ENCODE measurements at regions not wholly inside any gene's neighbourhood (a gene's known extent, or its start where the extent isn't known, plus 50 kb on each side); places are given as distances from the start of the nearest gene placed in this dataset.

- no peak for DNase-seq (ENCODE audit: low read depth, low spot score)
- Histone ChIP-seq H3K4me1 (ENCODE audit: insufficient read depth, insufficient read length) (peaks cover 3% of the 10 kb centered on the region), H3K27me3 (ENCODE audit: insufficient read depth, insufficient read length) (no peaks in the 10 kb centered on the region), H3K36me3 (ENCODE audit: insufficient read depth, insufficient read length, low read length) (no peaks in the 10 kb centered on the region), H3K9me3 (ENCODE audit: insufficient read depth, low read length) (no peaks in the 10 kb centered on the region), H3K4me3 (ENCODE audit: insufficient read length, low read depth) (no peak overlapping the region), H3K9ac (ENCODE audit: insufficient read length, low read depth) (no peak overlapping the region)
- TF ChIP-seq SUZ12 (IDR thresholded peaks at IDR 0.05; ENCODE audit: extremely low read depth, insufficient read depth, insufficient read length) (no peak), ZNF274 (IDR thresholded peaks at IDR 0.05; ENCODE audit: low read depth, low read length) (no peak), YY1 (IDR thresholded peaks at IDR 0.05; ENCODE audit: insufficient read depth, insufficient read length) (no peak)
These were observed 82.3 kb downstream of the MYCN start for GRCh38 chr2:16022548-16023240.

- Histone ChIP-seq H3K9ac (ENCODE audit: insufficient read length, low read depth) (no peak overlapping the region), H3K36me3 (ENCODE audit: insufficient read depth, insufficient read length, low read length) (no peaks in the 10 kb centered on the region), H3K27me3 (ENCODE audit: insufficient read depth, insufficient read length) (no peaks in the 10 kb centered on the region), H3K4me3 (ENCODE audit: insufficient read length, low read depth) (no peak overlapping the region), H3K4me1 (ENCODE audit: insufficient read depth, insufficient read length) (peaks cover 3% of the 10 kb centered on the region), H3K9me3 (ENCODE audit: insufficient read depth, low read length) (no peaks in the 10 kb centered on the region)
- no peak for DNase-seq (ENCODE audit: low read depth, low spot score)
- TF ChIP-seq ZNF274 (IDR thresholded peaks at IDR 0.05; ENCODE audit: low read depth, low read length) (no peak), SUZ12 (IDR thresholded peaks at IDR 0.05; ENCODE audit: extremely low read depth, insufficient read depth, insufficient read length) (no peak), YY1 (IDR thresholded peaks at IDR 0.05; ENCODE audit: insufficient read depth, insufficient read length) (no peak)
These were observed 81.4 kb downstream of the MYCN start for GRCh38 chr2:16021611-16022363.

GRCh38 chr2:16020389-16021008 is 80.1 kb downstream of the MYCN start:
- DNase-seq (ENCODE audit: low read depth, low spot score): no peak
- H3K4me1 ChIP-seq (ENCODE audit: insufficient read depth, insufficient read length): peaks cover 3% of the 10 kb centered on the region
- TF ChIP-seq SUZ12 (IDR thresholded peaks at IDR 0.05; ENCODE audit: extremely low read depth, insufficient read depth, insufficient read length) (no peak), YY1 (IDR thresholded peaks at IDR 0.05; ENCODE audit: insufficient read depth, insufficient read length) (no peak), ZNF274 (IDR thresholded peaks at IDR 0.05; ENCODE audit: low read depth, low read length) (no peak)
- no peaks in the 10 kb centered on the region for H3K27me3 ChIP-seq (ENCODE audit: insufficient read depth, insufficient read length)
- H3K4me3 ChIP-seq (ENCODE audit: insufficient read length, low read depth): no peak overlapping the region
- no peaks in the 10 kb centered on the region for H3K9me3 ChIP-seq (ENCODE audit: insufficient read depth, low read length)
- no peaks in the 10 kb centered on the region for H3K36me3 ChIP-seq (ENCODE audit: insufficient read depth, insufficient read length, low read length)
- H3K9ac ChIP-seq (ENCODE audit: insufficient read length, low read depth): no peak overlapping the region

GRCh38 chr2:16019617-16020351 is 79.4 kb downstream of the MYCN start:
- no peaks in the 10 kb centered on the region for H3K9me3 ChIP-seq (ENCODE audit: insufficient read depth, low read length)
- no peak overlapping the region for H3K4me3 ChIP-seq (ENCODE audit: insufficient read length, low read depth)
- no peaks in the 10 kb centered on the region for H3K27me3 ChIP-seq (ENCODE audit: insufficient read depth, insufficient read length)
- H3K9ac ChIP-seq (ENCODE audit: insufficient read length, low read depth): no peak overlapping the region
- no peak for TF ChIP-seq ZNF274 (IDR thresholded peaks at IDR 0.05; ENCODE audit: low read depth, low read length)
- no peak for TF ChIP-seq YY1 (IDR thresholded peaks at IDR 0.05; ENCODE audit: insufficient read depth, insufficient read length)
- no peak for TF ChIP-seq SUZ12 (IDR thresholded peaks at IDR 0.05; ENCODE audit: extremely low read depth, insufficient read depth, insufficient read length)
- peaks cover 3% of the 10 kb centered on the region for H3K4me1 ChIP-seq (ENCODE audit: insufficient read depth, insufficient read length)
- no peaks in the 10 kb centered on the region for H3K36me3 ChIP-seq (ENCODE audit: insufficient read depth, insufficient read length, low read length)
- DNase-seq (ENCODE audit: low read depth, low spot score): no peak

GRCh38 chr2:16019060-16019480 is 78.7 kb downstream of the MYCN start:
- TF ChIP-seq YY1 (IDR thresholded peaks at IDR 0.05; ENCODE audit: insufficient read depth, insufficient read length) (no peak), ZNF274 (IDR thresholded peaks at IDR 0.05; ENCODE audit: low read depth, low read length) (no peak), SUZ12 (IDR thresholded peaks at IDR 0.05; ENCODE audit: extremely low read depth, insufficient read depth, insufficient read length) (no peak)
- H3K4me3 ChIP-seq (ENCODE audit: insufficient read length, low read depth): no peak overlapping the region
- no peaks in the 10 kb centered on the region for H3K27me3 ChIP-seq (ENCODE audit: insufficient read depth, insufficient read length)
- H3K9ac ChIP-seq (ENCODE audit: insufficient read length, low read depth): no peak overlapping the region
- no peaks in the 10 kb centered on the region for H3K9me3 ChIP-seq (ENCODE audit: insufficient read depth, low read length)
- peaks cover 3% of the 10 kb centered on the region for H3K4me1 ChIP-seq (ENCODE audit: insufficient read depth, insufficient read length)
- no peaks in the 10 kb centered on the region for H3K36me3 ChIP-seq (ENCODE audit: insufficient read depth, insufficient read length, low read length)
- DNase-seq (ENCODE audit: low read depth, low spot score): no peak

GRCh38 chr2:16018277-16019059 is 78.1 kb downstream of the MYCN start:
- TF ChIP-seq ZNF274 (IDR thresholded peaks at IDR 0.05; ENCODE audit: low read depth, low read length): no peak
- TF ChIP-seq YY1 (IDR thresholded peaks at IDR 0.05; ENCODE audit: insufficient read depth, insufficient read length): no peak
- no peak for TF ChIP-seq SUZ12 (IDR thresholded peaks at IDR 0.05; ENCODE audit: extremely low read depth, insufficient read depth, insufficient read length)
- Histone ChIP-seq H3K9ac (ENCODE audit: insufficient read length, low read depth) (no peak overlapping the region), H3K4me3 (ENCODE audit: insufficient read length, low read depth) (no peak overlapping the region), H3K36me3 (ENCODE audit: insufficient read depth, insufficient read length, low read length) (no peaks in the 10 kb centered on the region), H3K27me3 (ENCODE audit: insufficient read depth, insufficient read length) (no peaks in the 10 kb centered on the region), H3K4me1 (ENCODE audit: insufficient read depth, insufficient read length) (peaks cover 3% of the 10 kb centered on the region), H3K9me3 (ENCODE audit: insufficient read depth, low read length) (no peaks in the 10 kb centered on the region)
- DNase-seq (ENCODE audit: low read depth, low spot score): no peak
